NB4 (cell line): ENCODE measurements at regions not wholly inside any gene's neighbourhood (a gene's known extent, or its start where the extent isn't known, plus 50 kb on each side); places are given as distances from the start of the nearest gene placed in this dataset.

ENCODE experiments used
- CTCF ChIP-seq: IDR thresholded peaks from one replicate; pipeline ENCODE4 v1.5.1; 2012; ENCODE audit warnings: low read depth, low read length
- MYC ChIP-seq: IDR thresholded peaks from 2 replicates; pipeline ENCODE4 v1.6.1; 2011; ENCODE audit warnings: low read depth, low read length
- POLR2A ChIP-seq: IDR thresholded peaks from 2 replicates; pipeline ENCODE4 v1.6.1; 2011; ENCODE audit warnings: mild to moderate bottlenecking; ENCODE audit not compliant: insufficient read length; ENCODE audit errors: extremely low read depth

- no peak for TF ChIP-seq CTCF
- TF ChIP-seq MYC: no peak
- no peak for TF ChIP-seq POLR2A
Measured at GRCh38 chr6:24987446-24988115, 51.8 kb upstream of the RIPOR2 start.
